ENCODE measurements at regions not wholly inside any gene's neighbourhood (a gene's known extent, or its start where the extent isn't known, plus 50 kb on each side); places are given as distances from the start of the nearest gene placed in this dataset.

DNA sequence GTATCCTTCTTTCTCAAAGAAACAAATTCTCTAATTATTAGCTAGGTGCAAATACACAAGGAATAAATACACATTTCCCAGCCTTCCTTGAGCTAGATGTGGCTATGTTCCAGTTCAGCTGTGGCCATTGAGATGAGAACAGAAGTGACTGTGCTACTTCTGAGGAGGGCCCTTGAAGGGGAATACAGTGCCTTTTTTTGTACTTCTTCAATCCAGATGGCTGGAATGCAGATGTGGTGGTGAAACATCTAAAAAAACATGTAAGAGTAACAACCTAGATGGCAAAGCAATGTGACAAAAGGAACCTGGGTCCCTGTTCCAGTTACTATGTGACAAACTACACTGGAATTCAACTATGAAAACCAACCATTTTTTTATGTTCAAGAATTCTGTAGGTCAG is 115.4 kb upstream of the DST start:
- TF ChIP-seq, protein P1, sequence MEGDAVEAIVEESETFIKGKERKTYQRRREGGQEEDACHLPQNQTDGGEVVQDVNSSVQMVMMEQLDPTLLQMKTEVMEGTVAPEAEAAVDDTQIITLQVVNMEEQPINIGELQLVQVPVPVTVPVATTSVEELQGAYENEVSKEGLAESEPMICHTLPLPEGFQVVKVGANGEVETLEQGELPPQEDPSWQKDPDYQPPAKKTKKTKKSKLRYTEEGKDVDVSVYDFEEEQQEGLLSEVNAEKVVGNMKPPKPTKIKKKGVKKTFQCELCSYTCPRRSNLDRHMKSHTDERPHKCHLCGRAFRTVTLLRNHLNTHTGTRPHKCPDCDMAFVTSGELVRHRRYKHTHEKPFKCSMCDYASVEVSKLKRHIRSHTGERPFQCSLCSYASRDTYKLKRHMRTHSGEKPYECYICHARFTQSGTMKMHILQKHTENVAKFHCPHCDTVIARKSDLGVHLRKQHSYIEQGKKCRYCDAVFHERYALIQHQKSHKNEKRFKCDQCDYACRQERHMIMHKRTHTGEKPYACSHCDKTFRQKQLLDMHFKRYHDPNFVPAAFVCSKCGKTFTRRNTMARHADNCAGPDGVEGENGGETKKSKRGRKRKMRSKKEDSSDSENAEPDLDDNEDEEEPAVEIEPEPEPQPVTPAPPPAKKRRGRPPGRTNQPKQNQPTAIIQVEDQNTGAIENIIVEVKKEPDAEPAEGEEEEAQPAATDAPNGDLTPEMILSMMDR (IDR thresholded peaks at IDR 0.05; ENCODE audit: extremely low read depth, insufficient read depth, missing control alignments), result no peak
- in situ Hi-C loops (cut with MboI; ENCODE audit: low pct_unique_long_range_greater_than_20kb, low sequenced_read_pairs, unreplicated experiment), result no loop called here
- DNase-seq (ENCODE audit: low spot score), result no peak

DNA sequence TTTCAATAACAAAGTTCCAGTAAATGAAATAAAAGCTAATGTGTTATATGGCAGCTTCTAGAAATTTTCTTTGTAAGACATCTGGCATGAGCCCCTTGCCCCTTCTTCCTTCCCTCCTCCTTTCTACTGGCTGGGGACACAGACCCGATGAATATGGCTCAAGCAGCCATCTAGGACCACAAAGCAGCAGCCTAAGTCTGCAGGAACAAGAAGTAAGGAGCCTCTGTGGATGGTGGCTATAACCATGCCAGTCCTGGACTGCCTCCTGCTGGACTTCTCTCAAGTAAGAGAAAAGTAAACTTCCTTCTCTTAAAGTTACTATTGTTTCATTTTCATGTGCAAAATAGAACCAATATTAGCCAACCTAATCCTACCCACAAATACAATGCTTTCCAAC is 114.9 kb upstream of the DST start:
- DNase-seq (ENCODE audit: low spot score), result no peak
- TF ChIP-seq, protein P1 (IDR thresholded peaks at IDR 0.05; ENCODE audit: extremely low read depth, insufficient read depth, missing control alignments), result peak; percentile 52
- in situ Hi-C loops (cut with MboI; ENCODE audit: low pct_unique_long_range_greater_than_20kb, low sequenced_read_pairs, unreplicated experiment), result no loop called here

DNA sequence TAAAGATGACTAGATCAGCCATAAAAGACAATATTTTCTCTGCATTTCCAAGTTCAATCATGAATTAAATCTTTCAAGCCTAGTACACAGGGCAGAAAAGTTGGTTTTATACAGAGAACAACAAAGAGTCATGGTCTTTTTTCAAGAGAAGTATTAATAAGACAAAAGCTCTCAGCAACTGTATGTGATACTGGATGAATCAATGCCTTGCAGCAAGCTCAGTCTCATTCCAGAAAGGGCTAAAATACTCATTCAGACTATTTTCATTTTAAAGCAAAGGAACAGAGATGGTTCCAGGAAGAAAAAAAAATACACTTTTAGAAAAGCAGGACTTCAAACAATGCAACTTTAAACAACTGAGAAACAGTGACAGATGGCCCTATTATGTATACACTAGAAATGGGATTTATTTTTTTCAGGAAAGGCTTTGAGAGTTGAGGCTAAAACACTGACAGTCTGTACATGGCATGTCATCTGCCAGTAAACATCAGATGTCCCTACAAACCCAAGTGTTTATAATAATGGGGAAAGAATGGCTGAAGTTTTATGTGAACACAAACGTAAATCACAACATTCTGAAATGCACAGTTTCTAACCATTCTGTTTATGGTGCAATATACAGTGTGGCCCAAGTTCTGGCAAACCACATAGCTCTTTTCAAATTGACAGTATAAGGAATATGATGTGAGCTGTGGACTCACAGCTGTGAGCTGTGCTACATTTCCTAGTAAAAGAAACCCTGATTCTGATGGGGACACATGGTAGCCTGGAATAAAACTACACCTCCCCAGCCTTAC is 114.3 kb upstream of the DST start:
- TF ChIP-seq, protein P1 (IDR thresholded peaks at IDR 0.05; ENCODE audit: extremely low read depth, insufficient read depth, missing control alignments), result no peak
- no peak for DNase-seq (ENCODE audit: low spot score)
- in situ Hi-C loops (cut with MboI; ENCODE audit: low pct_unique_long_range_greater_than_20kb, low sequenced_read_pairs, unreplicated experiment), result no loop called here

DNA sequence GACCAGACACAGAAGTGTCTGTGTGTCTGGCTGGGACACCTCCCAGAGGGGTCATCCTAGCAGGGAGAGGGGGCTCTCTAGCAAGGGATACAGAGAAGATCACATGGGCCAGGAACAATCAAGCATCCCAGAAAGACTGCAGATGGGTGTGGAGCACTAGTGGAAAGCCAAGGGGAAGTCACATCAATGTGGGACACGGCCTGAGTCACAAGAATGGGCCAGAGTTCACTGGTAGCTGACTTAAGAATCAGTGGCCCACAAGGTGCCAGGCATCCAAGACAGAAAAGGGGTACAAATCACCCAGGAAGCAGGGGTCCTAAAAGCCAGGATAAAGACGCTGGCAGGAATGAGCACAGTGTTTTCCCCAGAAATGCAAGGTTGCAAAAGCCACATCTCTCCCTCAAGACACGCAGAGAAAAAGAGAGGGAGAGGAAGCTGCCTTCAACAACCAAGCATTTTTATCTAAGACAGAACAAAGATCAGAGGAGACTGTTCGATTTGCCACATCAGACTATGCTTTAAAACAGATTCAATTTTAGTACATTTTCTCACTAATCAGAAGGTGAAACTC is 113.6 kb upstream of the DST start:
- DNase-seq (ENCODE audit: low spot score), result no peak
- TF ChIP-seq, protein P1 (IDR thresholded peaks at IDR 0.05; ENCODE audit: extremely low read depth, insufficient read depth, missing control alignments), result no peak
- in situ Hi-C loops (cut with MboI; ENCODE audit: low pct_unique_long_range_greater_than_20kb, low sequenced_read_pairs, unreplicated experiment), result no loop called here

DNA sequence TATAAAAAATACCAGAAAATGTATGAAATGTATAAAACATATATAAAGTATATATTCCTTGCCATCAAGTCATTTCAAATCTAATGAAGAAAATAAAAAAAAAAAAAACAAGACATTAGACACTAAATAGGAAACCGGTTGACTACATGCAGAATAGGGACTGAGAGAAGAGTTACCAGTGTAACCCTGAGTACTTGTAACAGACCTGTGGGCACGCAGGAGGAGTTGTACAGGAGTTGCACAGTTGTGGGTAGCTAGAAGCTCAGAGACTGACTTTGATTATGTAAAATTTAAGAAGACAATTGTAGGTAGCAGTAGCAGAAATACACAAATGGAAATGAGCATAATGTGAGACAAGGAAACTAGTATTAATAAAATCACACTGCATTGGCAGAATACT is 112.4 kb upstream of the DST start:
- TF ChIP-seq, protein P1 (IDR thresholded peaks at IDR 0.05; ENCODE audit: extremely low read depth, insufficient read depth, missing control alignments), result no peak
- in situ Hi-C loops (cut with MboI; ENCODE audit: low pct_unique_long_range_greater_than_20kb, low sequenced_read_pairs, unreplicated experiment), result no loop called here
- DNase-seq (ENCODE audit: low spot score), result no peak

DNA sequence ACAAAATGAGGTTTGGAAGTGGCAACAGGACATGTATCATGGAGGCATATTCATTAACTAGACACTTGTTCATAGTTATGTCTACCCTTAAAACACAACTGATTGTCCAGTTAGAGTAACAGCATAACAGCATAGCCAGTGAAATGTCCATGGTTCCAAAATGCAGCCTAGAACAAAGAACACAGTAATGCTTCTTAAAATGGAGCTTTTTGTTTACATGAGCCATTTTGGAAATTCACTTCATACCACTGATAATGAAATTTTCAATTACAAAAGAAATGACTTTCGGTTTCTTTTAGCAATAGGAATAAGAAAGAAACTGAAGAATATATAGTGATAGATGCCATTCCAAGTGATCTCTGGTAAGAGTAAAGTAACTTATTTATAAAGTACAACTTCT is 111.1 kb upstream of the DST start:
- in situ Hi-C loops (cut with MboI; ENCODE audit: low pct_unique_long_range_greater_than_20kb, low sequenced_read_pairs, unreplicated experiment), result no loop called here
- TF ChIP-seq, protein P1 (IDR thresholded peaks at IDR 0.05; ENCODE audit: extremely low read depth, insufficient read depth, missing control alignments), result no peak
- DNase-seq (ENCODE audit: low spot score), result no peak
